GM21723 (cell line): ENCODE measurements at regions not wholly inside any gene's neighbourhood (a gene's known extent, or its start where the extent isn't known, plus 50 kb on each side); places are given as distances from the start of the nearest gene placed in this dataset.

Experiments
- ATAC-seq: cut with Tn5 transposase; IDR thresholded peaks from one replicate; pipeline ENCODE4 v1.9.1; 2021; ENCODE audit warnings: mild to moderate bottlenecking, moderate library complexity; ENCODE audit not compliant: unreplicated experiment

DNA sequence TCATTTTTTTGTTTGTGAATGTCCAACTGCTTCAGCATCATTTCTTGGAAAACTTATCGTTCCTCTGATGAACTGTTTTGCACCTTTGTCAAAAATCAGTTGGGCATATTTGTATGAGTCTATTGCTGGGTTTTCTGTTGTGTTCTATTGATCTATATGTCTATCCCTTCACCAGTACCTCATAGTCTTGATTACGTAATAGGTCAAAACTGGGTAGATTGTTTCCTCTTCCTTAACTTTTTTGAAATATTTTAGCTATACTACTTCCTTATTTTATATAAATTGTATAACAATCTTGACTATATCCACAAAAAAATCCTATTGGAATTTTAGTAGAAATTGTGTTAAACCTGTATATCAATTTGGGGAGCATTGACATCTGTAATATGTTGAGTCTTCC, 104.1 kb upstream of the PALS2 start:
- no peak for ATAC-seq

DNA sequence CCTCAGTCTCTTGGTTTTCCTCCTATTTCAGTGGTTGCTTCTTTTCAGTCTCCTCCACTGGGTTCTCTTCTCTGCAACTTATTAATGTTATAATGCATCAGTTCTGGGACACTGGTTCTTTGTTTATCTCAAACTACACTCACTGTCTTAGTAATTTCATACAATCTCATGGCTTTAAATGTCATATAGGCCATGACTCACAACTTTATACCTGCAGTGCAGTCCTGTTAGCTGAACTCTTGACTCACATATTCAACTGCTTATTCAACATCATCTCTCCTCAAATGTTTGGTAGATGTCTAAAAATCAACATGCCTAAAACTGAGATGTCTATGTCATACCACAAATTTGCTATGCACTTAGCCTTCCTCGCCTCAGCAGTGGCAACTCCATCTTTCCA, 101.2 kb upstream of the PALS2 start:
- ATAC-seq, result no peak

DNA sequence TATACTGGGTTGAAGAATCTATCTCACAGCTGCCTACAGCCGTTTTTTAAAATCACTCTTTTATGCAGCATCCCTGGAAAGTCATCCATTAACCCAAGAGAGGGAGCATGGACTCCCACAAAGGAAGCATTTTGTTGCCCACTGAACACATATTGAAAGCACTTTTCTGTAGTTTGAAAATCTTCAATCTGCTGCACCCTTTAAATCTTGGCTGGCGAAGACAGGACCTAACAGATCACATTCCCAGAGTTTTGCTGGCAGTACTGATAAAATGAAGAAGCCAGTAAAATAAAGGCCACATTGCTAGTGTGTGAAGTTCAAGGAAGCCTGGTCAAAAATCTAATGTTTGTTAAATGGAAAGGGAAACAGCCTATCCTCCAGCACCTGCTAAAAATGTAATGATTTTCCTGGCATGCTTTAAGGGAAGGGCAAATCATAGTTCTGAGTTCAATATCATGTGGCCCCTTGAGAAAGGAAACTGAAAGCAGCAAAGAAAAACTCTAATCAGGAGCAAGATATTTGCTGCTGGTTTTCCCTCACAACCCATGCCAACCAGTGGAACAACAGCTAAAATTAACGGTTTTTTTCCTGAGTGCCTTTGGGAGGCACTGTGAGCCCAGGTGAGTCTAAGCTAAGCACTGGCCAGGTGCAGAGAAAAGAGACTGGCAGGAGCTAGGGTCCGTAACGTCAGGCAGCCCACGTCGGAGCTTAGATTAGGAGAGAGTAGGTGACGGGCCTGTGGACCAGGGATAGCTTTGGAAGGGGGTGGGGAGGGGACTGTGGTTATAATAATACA, 97.9 kb upstream of the PALS2 start:
- ATAC-seq, result no peak

DNA sequence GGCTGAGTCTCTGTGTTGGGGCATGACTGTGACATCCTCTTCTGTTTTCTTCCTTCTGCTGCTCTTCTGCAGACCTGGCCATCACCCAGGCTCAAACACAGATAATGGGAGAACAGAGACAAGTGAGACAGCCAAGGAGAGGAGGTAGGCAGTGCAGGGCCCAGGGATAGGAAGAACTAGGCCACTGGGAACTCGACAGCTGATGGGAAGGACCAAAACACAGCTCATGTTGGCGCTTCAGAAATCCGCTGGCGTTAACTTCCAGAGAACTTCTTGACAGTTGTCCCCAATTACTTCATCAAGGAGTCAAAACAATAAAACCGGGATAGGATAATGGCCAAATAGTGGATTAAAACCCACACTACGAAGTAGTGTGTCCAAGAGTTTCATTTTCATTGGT, 97.0 kb upstream of the PALS2 start:
- ATAC-seq, result no peak

DNA sequence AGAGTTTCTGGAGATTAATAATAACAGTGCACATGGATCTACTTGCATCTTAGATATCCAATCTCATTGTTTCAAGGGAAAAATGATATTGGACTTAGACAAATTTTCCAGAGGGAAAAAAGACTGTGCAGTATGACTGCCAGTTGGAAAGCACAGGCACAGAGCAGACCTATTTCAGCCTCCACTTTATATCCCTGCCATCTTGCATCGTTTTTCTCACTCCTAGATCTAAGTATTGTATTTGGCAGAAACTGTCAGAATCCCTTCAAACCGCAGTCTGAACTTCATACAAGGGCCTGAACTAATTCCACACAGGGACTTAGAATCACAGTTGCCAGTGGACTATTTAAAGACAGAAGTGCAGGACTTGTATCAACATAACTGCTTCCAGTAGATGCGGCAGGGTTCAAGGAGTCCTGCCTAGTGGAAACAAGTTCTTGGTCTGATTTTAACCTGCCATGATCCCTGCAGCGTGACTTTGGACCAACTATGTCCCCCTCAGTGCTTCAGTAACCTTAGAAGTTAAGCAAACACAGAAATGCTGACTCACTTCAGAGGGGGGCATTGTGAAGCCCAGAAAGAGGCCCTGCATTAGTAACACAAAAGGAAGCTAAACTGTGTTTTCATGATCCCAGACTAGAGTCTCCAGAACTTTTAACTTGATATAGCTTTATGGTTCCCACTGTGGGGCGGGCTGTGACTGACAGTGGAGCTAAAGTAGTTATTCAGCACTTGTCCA, 95.7 kb upstream of the PALS2 start:
- ATAC-seq, result no peak

DNA sequence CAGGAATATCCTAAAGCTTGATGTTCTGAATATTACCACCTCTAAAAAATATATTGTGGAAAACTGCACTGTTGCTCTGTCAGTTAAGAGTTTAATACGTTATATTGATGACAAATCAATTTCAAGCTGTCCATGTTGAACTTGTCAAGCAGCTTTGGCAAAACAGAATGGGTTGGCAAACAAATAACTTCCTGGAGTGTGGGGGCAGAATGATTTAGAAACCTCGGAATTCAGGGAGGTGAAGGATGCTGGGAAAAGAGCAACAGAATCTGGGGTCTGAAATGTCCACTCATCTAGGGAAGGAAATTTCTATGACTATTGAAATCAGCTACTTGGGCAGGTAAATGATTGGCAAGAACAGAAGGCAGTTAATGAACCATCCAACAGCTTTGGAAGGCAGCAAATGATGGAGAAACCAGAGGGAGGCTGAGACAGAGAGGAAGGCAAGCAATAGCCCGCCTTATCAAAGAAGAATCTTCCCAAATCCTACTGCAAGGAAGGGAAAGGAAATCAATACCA, 95.1 kb upstream of the PALS2 start:
- ATAC-seq, result no peak

DNA sequence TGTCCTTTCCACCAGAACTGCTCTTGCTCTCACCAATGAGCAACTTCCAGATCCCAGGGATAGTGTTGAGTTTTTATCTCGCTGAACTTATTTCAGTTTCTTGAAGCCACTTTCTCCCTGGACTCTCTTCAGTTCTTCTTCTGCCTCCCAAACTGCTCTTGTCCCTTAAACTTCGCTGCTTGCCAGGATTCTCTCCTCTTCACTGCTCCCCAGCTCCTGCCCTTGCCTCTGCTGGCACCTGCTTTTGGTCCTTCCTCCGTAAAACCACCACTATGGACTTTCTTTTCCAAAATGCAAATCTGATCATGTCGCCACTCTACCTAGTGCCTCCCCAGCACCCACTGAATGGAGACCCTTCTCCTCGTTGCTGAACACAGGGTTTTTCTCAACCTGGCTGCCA, 92.8 kb upstream of the PALS2 start:
- ATAC-seq, result no peak

DNA sequence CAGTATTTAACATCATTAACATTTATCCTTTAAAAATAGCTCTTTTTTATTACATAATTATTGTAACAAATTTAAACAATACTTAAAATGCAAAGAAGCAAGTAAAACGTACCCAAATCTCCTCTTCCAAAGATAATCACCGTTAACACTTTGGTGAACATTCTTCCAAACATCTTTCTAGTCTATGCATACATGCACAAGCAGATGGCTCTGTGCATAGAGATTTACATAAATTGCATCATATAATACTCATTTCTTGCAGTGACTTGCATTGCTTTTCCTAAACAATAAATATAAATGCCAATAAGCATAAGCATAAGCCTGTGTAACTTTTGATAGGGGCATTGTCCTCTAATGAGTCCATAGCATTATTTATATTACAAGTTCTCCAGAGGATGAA, 89.4 kb upstream of the PALS2 start:
- no peak for ATAC-seq

DNA sequence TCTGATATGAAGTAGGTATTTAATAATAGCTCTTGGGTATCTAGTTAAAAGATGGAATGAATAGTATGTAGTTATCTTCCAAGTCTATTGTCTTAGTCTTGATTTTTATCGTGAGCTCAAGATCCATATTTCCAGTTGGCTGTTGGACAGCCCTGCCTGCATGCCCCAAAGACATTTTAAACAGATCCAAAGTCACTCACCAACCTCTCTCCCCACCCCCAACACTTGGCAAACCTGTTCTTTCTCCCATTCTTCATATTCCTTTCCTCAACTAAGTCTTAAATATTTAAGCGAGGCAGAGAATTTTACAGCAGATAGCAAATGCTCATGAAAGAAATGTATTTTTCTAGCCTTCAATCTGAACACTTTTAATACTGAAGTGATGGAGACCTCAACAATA, 80.7 kb upstream of the PALS2 start:
- ATAC-seq, result no peak

DNA sequence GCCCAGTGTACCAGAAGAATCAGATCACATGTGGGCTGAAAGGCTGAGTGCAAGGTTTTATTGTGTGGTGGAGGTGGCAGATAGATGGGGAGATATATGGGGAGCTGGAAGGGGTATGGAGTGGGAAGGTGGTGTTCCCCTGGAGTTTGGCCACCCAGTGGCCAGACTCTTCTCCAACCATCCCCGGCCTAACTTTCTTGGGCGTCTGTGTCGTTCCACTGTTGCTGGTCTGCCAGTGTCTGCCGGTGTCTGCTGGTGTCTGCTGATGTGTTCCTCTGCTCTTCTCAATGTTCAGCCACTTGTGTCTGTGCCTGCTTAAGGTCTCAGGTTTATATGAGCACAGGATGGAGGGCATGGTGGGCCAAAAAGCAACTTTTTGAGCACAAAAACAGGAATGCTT, 78.4 kb upstream of the PALS2 start:
- ATAC-seq, result no peak

DNA sequence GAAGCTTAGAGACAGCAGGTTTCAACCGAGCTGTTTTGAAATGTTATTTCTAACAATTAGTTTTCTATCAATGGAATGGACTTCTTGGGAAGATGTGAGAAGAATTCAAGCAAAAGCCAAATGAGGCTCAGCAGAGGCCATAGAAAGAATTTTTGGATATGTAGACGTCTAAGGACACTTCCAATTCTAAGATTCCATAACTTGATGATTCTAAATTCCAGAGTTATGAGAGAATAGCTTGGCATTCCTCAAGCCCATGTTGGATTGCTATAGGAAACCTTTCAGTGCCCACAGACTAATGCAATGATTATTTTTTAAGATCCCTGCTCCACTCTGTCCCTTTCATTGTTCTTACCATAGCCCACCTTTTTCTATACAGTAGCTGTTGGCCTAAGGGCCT, 77.2 kb upstream of the PALS2 start:
- no peak for ATAC-seq

DNA sequence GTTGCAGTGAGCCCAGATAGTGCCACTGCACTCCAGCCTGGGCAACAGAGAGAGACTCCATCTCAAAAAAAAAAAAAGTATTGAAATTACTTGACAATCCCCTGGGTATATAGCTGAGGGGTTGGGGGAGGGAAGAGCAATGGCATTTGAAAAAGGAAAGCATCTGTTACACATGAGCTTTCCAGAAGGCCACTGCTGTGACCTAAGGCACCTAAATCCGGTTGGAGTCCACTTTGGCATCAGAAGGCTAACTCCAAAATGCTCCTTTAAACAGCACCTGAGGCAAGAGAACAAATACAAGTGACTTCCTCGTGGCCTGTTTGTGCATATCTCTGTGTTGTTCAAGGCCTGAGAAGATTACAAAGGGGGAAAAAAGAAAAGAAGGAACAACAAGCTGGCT, 74.8 kb upstream of the PALS2 start:
- ATAC-seq, result no peak

DNA sequence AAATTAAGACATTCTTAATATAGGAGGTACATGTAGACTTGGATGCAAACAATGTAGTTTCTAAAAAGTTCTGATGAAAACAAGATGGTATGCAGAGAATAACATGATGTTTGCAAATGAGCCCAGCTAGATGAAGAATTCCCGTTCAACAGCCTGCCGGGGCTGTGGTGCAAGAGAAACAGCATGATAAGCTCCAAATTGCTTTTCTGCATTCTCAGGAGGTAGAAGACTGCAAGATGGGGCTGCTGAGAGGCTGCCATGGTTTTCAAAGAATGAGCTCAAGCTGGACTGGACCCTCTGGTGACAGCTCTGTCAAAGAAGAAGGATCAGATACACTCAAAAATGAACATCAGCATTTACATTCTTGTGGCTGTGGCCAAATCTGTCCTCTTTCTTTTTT, 73.4 kb upstream of the PALS2 start:
- ATAC-seq, result no peak

DNA sequence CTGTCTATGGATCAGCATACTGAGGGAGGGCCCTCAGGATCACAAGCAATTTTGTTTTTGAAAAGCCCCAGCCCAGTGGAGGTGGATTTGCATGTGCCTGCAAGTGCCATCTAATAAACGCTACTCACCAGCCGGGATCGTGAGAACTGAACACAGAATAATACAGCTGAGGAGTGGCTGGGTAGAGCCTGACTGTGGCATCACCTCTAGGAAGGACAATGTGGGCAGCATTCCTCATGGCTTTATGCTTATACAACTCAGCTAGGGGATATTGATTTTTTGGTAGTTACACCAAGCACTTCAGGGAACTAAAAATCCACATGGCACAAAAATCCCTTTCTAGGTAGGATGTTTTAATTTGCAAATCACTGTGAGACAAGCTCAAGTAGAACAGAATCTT, 72.7 kb upstream of the PALS2 start:
- no peak for ATAC-seq

DNA sequence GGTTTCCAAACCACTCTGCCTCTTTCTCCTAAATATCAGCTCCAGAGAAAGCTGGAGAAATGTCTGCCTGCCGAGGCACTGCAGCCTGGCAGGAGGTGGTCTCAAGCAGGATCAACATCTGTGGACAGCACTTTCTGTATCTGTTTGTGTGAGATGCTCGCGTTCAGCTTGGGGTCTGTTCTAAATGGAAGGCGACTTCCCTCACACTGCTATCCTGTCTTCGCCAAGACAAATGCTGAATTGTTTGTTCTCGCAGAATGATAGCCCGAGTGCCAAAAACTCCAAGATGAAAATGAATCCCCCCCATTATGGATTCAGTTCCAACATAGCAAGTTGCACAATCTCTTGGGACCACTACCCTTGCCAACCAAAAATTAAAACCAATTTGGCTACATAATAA, 72.2 kb upstream of the PALS2 start:
- no peak for ATAC-seq

DNA sequence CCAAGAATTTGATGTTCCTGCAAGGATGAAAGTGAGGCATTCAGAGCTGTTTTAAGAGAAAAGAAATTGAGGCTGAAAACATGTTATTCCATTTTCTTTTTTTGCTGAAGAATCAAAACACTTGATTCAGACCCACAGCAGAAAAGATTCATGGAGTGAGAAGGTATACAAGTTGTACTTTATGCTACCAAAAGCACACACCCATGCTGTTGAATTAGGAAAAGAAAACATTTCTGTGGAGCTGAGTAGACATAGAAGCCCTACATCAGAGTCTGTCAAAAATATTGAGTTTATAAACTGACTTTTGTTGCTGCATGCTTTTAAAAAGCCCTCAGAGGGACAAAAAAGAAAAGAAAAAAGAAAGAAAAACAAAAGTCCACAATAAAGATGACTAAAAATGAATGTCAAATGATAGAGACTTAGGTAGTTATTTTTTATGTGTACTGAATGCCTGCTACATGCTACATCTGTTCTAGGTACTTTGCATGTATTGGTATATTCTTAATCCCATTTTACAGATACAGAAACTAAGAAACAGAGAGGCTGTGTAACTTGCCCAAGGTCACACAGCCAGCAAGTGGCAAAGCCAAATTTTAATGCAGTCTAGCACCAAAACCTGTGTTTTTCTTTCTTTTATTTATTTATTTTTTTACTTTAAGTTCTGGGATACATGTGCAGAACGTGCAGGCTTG, 71.7 kb upstream of the PALS2 start:
- no peak for ATAC-seq

DNA sequence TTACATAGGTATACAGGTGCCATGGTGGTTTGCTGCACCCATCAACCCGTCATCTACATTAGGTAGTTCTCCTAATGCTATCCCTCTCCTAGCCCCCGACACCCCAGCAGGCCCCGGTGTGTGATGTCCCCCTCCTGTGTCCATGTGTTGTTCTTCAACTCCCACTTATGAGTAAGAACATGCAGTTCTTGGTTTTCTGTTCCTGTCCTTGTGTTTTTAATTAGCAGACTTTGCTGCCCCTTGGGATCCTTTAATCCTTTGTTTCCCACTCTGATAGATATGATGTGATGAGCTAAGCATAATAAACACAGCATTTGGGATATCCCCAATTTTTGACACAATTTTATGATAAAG, 71.1 kb upstream of the PALS2 start:
- ATAC-seq, result no peak

DNA sequence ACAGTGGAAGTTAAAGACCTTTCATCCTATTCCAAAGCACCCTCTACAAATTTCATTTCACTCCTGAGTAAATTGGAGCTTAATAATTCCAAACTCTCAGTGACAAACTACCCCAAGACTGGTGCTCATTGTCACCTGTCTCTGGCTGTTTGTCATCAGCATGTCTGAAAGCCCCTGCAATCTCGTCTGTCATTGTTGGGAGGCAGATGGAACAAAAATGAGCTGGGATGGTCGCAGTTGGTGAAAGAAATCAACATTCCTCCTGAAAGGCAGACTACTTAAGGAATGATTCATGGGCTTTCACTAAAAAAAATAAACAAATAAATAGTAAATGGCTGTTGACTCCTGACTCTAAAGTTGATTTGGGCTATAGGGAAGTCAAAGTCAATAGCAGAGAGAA, 69.7 kb upstream of the PALS2 start:
- ATAC-seq, result no peak

DNA sequence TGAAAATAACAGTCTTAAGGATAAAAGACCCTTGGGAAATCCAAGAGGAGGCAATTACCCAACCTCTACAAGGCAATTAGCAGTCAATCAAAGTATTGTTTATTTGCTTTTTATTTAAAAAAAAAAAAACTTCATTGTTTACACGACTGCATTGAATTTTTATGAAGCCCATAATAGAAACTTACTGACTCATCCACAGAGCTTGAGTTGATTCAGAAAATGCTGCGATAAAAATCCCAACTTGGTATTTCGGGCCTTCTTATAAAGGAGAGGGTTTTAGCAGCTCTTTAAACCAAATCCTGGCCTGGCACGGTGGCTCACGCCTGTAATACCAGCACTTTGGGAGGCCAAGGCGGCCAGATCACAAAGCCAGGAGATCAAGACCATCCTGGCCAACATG, 69.2 kb upstream of the PALS2 start:
- ATAC-seq, result no peak

DNA sequence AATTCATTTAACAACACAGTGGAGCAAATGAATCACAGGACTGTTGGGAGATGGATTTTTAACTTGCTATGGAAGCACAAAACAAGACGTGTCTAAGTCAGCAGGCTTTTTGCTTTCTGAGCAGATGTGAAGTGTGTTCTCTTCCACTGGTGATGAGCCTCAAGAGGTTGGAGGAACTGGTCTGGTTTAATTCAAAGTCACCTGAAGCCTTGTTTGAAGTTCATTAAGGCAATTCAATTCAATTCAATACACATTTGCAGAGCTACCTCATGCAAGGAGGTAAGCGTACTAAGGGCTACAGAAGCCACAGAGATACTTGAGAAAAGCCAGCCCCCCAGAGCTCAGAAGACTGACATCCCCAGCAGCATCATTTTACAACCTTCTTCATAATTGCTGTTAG, 68.4 kb upstream of the PALS2 start:
- ATAC-seq, result no peak

DNA sequence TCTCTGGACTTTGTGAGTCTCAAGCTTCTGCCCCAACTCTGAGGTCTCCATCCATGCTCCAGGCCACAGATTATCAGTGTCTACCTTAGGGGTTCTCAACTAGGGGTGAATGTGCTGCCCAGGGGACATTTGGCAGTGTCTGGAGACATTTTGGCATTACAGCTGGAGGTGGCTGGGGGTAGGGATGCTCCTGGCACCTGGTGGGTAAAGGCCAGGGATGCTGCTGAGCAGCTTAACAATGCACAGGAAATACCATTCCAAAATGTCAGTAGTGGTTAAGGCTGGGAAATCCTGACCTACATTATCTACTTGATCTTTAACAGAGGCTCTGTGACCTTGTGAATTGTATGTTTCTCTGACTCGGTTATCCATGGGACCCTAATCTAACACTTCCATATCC, 67.3 kb upstream of the PALS2 start:
- ATAC-seq, result no peak

DNA sequence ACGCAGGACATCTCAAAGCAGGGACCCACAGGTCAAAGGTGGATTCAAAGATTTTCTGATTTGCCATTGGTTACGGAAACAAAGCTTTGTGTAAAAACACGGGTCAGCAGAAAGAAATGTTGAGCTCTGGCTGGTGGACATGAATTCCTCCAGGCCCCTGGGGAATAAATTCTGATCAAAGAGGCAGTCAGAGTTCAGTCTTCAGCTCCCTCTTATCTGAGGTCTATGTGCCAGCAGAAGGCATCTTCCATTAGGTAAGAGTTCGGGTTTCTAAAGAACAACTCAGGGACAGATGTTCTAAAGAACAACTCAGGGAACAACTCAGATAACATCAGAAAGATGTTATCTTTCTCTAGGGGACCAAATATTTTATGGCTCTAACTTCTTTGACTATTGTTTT, 64.9 kb upstream of the PALS2 start:
- ATAC-seq, result no peak
